HG02870 (cell line): ENCODE measurements at regions not wholly inside any gene's neighbourhood (a gene's known extent, or its start where the extent isn't known, plus 50 kb on each side); places are given as distances from the start of the nearest gene placed in this dataset.

ENCODE experiments used
- ATAC-seq: cut with Tn5 transposase; IDR thresholded peaks from one replicate; pipeline ENCODE4 v1.9.1; 2021; ENCODE audit warnings: mild to moderate bottlenecking, moderate library complexity; ENCODE audit not compliant: unreplicated experiment

DNA sequence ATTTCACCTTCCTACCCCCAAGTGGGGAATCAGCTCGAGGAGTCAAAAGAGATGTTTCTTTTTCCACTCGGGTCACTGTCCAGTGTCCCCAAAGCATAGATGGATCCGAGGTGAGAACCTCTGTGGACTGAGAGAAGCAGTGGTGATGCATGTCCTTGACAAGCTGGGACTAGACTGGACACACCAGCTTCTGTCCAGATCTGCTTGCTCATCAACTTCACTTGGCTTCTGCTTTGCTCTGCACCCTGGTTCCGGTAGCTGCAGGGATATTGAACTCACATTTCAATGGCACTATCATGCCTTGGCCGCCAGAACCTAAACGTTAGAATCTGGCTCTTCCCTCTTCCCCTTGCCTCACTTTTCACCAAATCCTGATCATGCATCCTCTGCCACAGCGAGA, 50.3 kb upstream of the CXCL12 start:
- ATAC-seq = no peak

GRCh38 chr10:44436240-44436639, 51.3 kb upstream of the CXCL12 start:
- ATAC-seq = no peak

DNA sequence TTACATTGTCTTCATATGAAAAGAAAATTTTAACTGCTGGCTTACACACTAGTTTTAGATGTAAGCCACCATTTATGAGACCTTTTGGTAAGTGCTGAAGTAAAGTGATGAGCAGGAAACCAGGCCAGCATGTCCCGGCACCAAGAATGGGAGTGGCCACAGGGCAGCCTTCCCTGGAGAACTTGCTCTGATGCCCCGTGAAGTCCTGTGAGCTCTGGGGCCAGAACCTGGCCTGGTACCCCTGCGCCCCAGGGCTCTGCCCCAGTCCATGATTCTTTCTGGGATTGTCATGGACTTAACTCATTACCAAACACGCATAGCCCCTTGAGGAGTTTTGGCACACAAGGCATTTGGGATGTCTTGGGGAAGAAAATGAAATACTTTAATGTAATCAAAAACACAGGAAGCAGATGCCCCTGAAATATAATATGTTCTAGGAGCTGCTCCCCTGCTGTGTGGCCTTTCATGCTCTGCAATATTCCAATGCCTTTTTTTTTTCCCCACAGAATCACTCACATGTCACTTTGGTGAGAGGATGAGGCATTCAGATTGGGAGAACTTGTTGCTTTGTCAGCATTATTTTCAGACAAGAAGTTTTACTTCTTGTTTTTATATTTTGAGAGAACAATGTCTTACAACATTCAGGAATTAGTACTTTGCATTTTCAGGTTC, 53.1 kb upstream of the CXCL12 start:
- ATAC-seq = no peak

GRCh38 chr10:44439239-44439957, 54.5 kb upstream of the CXCL12 start:
- no peak for ATAC-seq

- ATAC-seq = no peak
Measured at GRCh38 chr10:44439958-44440244, 55.0 kb upstream of the CXCL12 start.

DNA sequence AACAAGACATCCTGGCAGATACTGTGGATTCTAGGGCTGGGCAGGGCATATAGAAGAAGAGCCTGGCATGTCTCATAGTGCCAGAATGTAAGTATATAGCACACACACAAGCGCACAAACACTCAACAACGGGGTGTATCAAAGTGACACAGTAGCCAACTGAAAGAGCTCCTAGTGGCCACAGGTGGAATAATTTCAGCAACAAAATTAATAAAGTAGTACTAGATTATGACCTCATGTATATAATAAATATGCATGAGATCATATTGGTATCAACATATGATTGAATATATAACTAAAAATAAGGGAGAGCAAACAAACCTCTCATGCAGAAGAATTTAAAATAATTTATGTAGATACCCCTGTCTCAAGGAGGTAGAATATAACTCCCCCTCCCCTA, 72.4 kb upstream of the CXCL12 start:
- ATAC-seq = no peak

DNA sequence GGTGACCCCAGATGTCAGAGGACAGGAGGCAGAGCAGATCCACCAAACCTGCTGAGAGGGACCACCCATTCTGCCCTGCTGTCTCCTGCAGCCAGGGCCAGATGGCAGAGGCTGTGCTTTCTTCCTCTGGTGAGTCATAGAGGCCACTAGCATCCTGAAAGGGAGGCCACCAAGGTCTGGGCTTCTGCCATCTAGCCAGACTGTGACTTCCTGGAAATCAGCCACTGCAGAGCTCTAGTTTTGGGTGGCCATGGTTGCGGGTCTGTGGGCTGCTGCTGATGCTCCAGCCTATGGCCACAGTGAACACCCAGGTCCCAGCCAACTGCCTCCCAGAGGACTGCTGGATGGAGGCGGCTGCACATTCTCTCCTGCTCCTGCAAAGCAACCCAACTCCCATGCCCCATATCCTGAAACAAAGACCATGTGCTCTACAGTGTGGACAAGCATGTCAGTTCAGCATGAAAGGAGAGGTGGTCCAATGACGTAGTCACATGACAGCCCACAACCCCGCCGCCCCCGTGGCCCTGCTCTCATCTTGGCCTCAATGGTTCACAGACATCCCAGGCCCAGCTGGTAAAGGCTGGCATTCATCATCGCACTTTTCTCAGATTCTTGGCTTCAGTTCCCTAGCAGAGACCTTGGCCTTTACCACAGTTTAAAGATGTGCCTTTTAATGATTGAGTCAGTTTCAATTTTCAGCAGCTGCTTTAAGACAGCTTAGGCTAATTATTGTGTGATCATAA, 73.9 kb upstream of the CXCL12 start:
- no peak for ATAC-seq

- no peak for ATAC-seq
Measured at GRCh38 chr10:44459671-44460070, 74.8 kb upstream of the CXCL12 start.

GRCh38 chr10:44460416-44460815, 75.5 kb upstream of the CXCL12 start:
- no peak for ATAC-seq

DNA sequence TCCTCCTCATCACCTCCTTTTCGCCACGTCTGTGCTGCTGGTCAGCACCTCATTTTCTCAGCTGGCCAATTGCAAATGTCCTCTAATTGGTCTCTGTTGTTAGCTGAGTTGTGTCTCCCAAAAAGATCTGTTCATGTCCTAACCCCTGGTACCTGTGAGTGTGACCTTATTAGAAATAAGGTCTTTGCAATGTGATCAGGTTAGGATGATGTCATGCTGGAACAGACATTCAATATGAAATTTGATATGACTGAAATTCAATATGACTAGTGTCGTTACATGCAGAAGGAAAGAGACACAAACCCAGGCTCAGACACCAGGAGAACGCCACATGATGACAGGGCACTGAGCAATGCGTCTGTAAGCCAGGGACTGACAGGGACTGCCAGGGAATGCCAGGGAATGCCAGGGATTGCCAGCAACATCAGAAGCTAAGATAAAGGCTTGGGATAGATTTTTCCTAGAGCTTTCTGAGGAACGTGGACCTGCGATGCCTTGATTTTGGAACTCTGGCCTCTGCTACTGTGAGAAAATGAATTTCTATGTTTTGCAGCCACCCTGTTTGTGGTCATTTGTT, 77.5 kb upstream of the CXCL12 start:
- ATAC-seq = no peak

DNA sequence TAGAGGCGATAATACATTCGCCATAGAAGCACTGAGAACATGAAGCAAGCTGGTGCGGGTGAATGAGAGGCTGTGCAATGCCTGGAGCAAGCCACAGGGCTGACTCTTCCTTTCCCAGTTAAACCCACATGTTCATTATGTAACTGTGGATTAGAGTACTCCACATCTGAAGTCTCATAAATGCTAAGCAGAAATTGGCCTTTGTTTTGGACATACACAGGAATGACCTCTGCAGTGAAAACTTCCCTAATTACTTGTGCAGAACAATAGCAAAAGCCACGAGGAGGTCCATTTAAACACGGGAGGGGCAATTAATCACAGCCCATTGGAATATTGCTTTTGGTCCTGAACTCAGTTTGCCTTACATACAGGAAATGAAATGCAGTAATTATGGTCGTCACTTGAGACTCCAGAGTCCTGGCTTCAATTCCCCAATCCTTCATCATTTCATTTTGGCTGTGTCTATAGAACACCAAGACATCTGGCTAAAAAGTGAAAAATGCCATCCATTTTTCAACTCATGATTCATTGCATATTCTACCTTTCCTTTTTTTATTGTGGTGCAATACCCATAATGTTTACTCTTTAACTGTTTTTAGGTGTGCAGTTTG, 78.7 kb upstream of the CXCL12 start:
- no peak for ATAC-seq

DNA sequence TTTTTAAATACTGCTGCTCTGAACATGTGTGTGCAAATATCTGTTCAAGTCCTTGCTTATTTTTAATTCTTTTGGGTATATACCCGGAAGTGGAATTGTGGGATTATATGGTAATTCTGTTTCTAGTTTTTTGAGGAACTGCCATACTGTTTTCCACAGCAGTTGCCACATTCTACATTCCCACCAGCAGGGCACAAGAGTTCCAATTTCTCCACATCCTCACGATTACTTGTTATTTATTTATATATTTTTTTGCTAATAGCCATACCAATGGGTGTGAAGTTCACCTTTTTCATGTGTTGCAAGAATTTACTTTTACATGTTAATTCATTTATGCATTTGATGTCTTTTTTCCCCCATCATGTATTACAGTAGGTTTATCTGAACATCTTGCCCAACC, 79.6 kb upstream of the CXCL12 start:
- no peak for ATAC-seq

GRCh38 chr10:44465401-44466115, 80.7 kb upstream of the CXCL12 start:
- no peak for ATAC-seq

- no peak for ATAC-seq
Measured at GRCh38 chr10:44466236-44466635, 81.3 kb upstream of the CXCL12 start.

- ATAC-seq = no peak
Measured at GRCh38 chr10:44467090-44467489, 82.2 kb upstream of the CXCL12 start.

DNA sequence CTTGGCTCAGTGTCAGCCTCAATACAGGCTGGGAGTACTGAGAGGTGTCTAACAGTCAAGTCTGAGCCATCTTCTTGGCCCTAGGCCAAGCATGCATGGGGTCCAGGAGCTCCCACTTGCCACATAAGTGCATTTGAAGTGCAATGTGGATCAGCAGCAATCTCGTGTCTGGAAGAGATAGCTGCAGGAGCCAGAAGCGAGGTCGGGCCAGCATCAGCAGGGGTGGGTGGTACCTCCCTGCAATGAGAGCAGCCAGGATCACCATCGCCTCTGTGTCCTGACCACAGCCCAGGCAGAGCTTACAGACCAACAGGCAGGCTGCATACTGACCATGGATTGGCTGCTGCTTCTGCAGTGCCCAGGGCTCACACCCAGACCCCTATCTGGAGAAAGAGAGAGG, 83.0 kb upstream of the CXCL12 start:
- ATAC-seq = no peak

DNA sequence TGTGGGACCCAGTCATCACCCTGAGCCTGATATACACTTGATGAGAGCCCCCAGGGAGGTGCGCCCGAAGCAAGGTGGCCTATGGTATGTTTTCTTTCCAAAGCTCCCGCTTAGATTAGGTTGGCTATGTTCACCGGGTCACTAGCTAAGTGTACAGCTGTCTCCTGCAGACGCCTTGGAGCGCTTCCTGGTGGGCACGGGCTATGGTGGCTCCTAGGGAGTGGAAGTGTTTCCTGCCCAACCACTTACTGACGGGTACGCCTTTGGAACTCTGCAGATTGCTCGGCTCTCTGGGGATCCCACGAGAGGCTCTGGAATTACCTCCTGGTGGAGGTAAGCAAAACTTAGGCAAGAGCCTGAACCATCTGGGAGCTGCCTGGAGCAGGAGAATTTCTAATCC, 83.6 kb upstream of the CXCL12 start:
- ATAC-seq = no peak

GRCh38 chr10:44468965-44469364, 84.1 kb upstream of the CXCL12 start:
- no peak for ATAC-seq

- ATAC-seq = no peak
Measured at GRCh38 chr10:44470784-44471183, 85.9 kb upstream of the CXCL12 start.

- no peak for ATAC-seq
Measured at GRCh38 chr10:44471410-44471809, 86.5 kb upstream of the CXCL12 start.

DNA sequence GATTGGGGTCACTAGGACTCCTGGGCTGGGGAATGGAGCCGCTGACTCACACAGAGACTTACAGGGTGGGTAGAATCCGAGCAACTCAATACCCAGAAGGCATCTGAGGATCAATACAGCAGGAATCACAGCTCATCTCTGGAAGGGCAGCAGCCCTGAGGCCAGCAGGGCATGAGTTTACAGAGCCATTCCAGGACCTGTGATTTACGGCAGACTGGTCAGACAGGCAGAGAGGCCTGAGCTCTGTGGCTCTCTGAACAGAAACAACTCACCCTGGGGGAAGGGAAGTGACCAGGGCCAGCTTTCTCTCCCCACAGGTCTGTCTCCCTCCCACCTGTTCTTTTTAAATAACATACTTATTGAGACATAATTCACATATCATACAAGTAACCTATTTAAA, 88.2 kb upstream of the CXCL12 start:
- no peak for ATAC-seq
